Stimulated activated CD8-positive, alpha-beta memory T cell treated with anti-CD3 and anti-CD28 coated beads, Interleukin-12 subunit alpha, Interleukin-12 subunit beta, amount 100 ng/mL, for 1 hour (primary cell): ENCODE measurements at regions not wholly inside any gene's neighbourhood (a gene's known extent, or its start where the extent isn't known, plus 50 kb on each side); places are given as distances from the start of the nearest gene placed in this dataset.

Experiments used
- DNase-seq: peaks from one replicate; pipeline ENCODE4 v3.0.0-alpha.2; 2020; ENCODE audit warnings: low read depth

GRCh38 chr10:3426190-3426845, 253.7 kb upstream of the PITRM1 start:
- no peak for DNase-seq

- DNase-seq: no peak
Measured at GRCh38 chr10:3425716-3426115, 253.1 kb upstream of the PITRM1 start.

GRCh38 chr10:3425261-3425660, 252.7 kb upstream of the PITRM1 start:
- no peak for DNase-seq

- DNase-seq: no peak
Measured at GRCh38 chr10:3424111-3424851, 251.7 kb upstream of the PITRM1 start.

- DNase-seq: no peak
Measured at GRCh38 chr10:3423384-3423783, 250.8 kb upstream of the PITRM1 start.

GRCh38 chr10:3422282-3422681, 249.7 kb upstream of the PITRM1 start:
- no peak for DNase-seq

GRCh38 chr10:3421537-3422257, 249.1 kb upstream of the PITRM1 start:
- no peak for DNase-seq

- DNase-seq: no peak
Measured at GRCh38 chr10:3420527-3421469, 248.2 kb upstream of the PITRM1 start.

GRCh38 chr10:3419719-3420495, 247.3 kb upstream of the PITRM1 start:
- no peak for DNase-seq

GRCh38 chr10:3418926-3419325, 246.3 kb upstream of the PITRM1 start:
- no peak for DNase-seq

- no peak for DNase-seq
Measured at GRCh38 chr10:3418041-3418754, 245.6 kb upstream of the PITRM1 start.

- no peak for DNase-seq
Measured at GRCh38 chr10:3417096-3417495, 244.5 kb upstream of the PITRM1 start.

- DNase-seq: no peak
Measured at GRCh38 chr10:3415878-3416605, 243.5 kb upstream of the PITRM1 start.

- no peak for DNase-seq
Measured at GRCh38 chr10:3415038-3415736, 242.6 kb upstream of the PITRM1 start.

GRCh38 chr10:3414667-3415023, 242.1 kb upstream of the PITRM1 start:
- DNase-seq: no peak

- DNase-seq: no peak
Measured at GRCh38 chr10:3413937-3414666, 241.5 kb upstream of the PITRM1 start.

- DNase-seq: no peak
Measured at GRCh38 chr10:3412646-3413045, 240.1 kb upstream of the PITRM1 start.

GRCh38 chr10:3412071-3412582, 239.5 kb upstream of the PITRM1 start:
- DNase-seq: no peak
